A673 (cell line): ENCODE measurements at regions not wholly inside any gene's neighbourhood (a gene's known extent, or its start where the extent isn't known, plus 50 kb on each side); places are given as distances from the start of the nearest gene placed in this dataset.
A peak's percentile ranks its signal among the peaks of the same experiment; 100 is the strongest.

Source experiments
- CTCF ChIP-seq: fragments of 300-800, 200-600 bp; sonication (generic); conservative IDR thresholded peaks from 2 replicates; pipeline ENCODE4 v1.5.1; 2017; ENCODE audit warnings: low read depth, mild to moderate bottlenecking, antibody characterized with exemption, low read length, moderate library complexity, mixed read lengths
- EZH2 ChIP-seq: fragments of 200-600 bp; sonication (generic); IDR thresholded peaks from 2 replicates; pipeline ENCODE4 v1.6.1; 2017; ENCODE audit warnings: borderline replicate concordance, low read depth, mild to moderate bottlenecking, mixed read lengths, antibody characterized with exemption, low read length; ENCODE audit not compliant: poor library complexity, severe bottlenecking

- TF ChIP-seq CTCF (peak; percentile 83), EZH2 (no peak)
Observed at GRCh38 chr10:118459642-118460193, 117.6 kb upstream of the FAM204A start.
